ENCODE measurements at regions not wholly inside any gene's neighbourhood (a gene's known extent, or its start where the extent isn't known, plus 50 kb on each side); places are given as distances from the start of the nearest gene placed in this dataset.

DNA sequence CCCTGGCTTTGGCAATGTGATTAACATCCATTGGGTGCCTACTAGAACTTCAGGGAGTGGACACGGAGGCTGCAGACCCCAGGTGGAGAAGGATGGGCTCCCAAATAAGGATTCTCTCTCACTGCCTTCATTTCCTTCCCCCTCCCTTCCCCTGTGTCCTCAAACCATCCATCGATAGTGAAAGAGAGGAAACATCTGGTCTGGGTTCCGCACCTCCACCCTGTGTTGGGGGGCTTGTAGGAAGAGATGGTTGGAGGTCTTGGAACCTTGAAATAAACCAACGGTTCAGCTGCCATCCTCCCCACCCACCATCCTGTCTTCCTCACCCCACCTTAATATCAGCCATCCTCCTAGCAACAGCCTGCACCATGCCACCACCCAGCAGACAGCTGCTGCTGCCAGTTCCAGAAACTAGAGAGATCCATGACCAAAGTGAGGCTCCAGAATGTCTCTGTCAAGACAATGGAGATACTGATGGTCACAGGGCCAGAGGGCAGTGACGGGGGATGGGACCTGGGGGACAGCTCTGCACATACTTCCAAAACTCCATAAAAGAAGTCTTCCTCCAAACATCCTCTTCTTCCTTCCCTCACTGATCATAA, 153.1 kb upstream of the CCND2 start:
- intact Hi-C loops (cut with DNase I, micrococcal nuclease): no loop called here
- H3K27me3 Mint-ChIP-seq: no peaks in the 10 kb centered on the region
- H3K27ac ChIP-seq (ENCODE audit: low read depth in 1 of 2, low read length in 2 of 2): no peak overlapping the region
- H3K27ac Mint-ChIP-seq: no peak overlapping the region
- no peak overlapping the region for H3K4me3 Mint-ChIP-seq
- no peaks in the 10 kb centered on the region for H3K9me3 Mint-ChIP-seq
- CTCF ChIA-PET: no interaction called here
- POLR2A ChIA-PET: interaction anchor here (0.8 kb wide), 1 partner anchor 157 kb away, joined by 3 read pairs; no protein-coding TSS in a partner anchor
- H3K36me3 Mint-ChIP-seq (ENCODE audit: low read depth): no peaks in the 10 kb centered on the region
- ATAC-seq (ENCODE audit: poor library complexity): no peak
- no peaks in the 10 kb centered on the region for H3K36me3 ChIP-seq (ENCODE audit: insufficient read depth, low read length)
- TF ChIP-seq, protein P1, sequence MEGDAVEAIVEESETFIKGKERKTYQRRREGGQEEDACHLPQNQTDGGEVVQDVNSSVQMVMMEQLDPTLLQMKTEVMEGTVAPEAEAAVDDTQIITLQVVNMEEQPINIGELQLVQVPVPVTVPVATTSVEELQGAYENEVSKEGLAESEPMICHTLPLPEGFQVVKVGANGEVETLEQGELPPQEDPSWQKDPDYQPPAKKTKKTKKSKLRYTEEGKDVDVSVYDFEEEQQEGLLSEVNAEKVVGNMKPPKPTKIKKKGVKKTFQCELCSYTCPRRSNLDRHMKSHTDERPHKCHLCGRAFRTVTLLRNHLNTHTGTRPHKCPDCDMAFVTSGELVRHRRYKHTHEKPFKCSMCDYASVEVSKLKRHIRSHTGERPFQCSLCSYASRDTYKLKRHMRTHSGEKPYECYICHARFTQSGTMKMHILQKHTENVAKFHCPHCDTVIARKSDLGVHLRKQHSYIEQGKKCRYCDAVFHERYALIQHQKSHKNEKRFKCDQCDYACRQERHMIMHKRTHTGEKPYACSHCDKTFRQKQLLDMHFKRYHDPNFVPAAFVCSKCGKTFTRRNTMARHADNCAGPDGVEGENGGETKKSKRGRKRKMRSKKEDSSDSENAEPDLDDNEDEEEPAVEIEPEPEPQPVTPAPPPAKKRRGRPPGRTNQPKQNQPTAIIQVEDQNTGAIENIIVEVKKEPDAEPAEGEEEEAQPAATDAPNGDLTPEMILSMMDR (IDR thresholded peaks at IDR 0.05): no peak
- peaks cover 41% of the 10 kb centered on the region for H3K4me1 Mint-ChIP-seq (ENCODE audit: low read depth)
- H3K4me1 ChIP-seq (ENCODE audit: insufficient read depth, low read length): peaks cover 42% of the 10 kb centered on the region
- H3K27me3 ChIP-seq (ENCODE audit: control insufficient read depth in 1 of 2, insufficient read depth in 2 of 2, low read length in 2 of 2): no peaks in the 10 kb centered on the region
- no peak overlapping the region for H3K4me3 ChIP-seq (ENCODE audit: low read length)
- H3K9me3 ChIP-seq (ENCODE audit: control insufficient read depth in 1 of 2, insufficient read depth in 1 of 2, low read length in 2 of 2): no peaks in the 10 kb centered on the region
- no peak for DNase-seq

DNA sequence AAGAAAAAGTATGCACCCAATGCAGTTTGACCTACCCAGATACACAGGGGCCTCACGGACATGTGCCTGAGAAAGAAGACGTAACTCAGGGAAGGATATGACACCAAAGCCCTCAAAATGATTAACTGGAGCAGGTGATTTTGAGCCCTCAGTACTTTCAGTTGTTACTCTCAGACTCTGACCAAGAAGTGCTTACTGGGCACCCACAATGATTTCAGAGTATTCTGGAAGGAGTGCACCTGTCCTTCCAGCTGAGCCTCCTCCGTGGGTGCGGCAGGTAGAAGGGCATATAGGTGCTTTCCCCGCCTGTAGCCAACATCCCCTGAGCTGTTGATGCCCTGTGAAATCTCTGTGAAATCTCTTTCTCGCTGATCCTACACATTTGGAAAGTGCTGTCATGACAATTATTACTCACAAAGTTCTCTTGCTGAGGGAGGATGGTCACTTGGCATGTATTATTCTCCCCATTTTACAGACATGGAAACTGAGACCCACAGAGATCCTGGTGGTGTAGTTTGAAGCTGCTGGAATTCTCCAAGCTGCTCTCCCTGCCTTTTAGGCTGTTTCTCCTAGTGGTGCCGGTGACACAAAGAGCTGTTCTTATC, 154.3 kb upstream of the CCND2 start:
- no peaks in the 10 kb centered on the region for H3K9me3 Mint-ChIP-seq
- no peak overlapping the region for H3K27ac ChIP-seq (ENCODE audit: low read depth in 1 of 2, low read length in 2 of 2)
- H3K27me3 ChIP-seq (ENCODE audit: control insufficient read depth in 1 of 2, insufficient read depth in 2 of 2, low read length in 2 of 2): no peaks in the 10 kb centered on the region
- H3K4me1 Mint-ChIP-seq (ENCODE audit: low read depth): peaks cover 49% of the 10 kb centered on the region
- CTCF ChIA-PET: interaction anchor here (1.3 kb wide), 1 partner anchor 12 kb away, joined by 5 read pairs; no protein-coding TSS in a partner anchor
- intact Hi-C loops (cut with DNase I, micrococcal nuclease): loop anchor here in 1 of 2 experiments (10.0 kb wide), 1 partner anchor 124 kb away; no protein-coding TSS in a partner anchor
- peak overlapping the region; percentile 43 for H3K27ac Mint-ChIP-seq
- ATAC-seq (ENCODE audit: poor library complexity) (peak; percentile 45), DNase-seq (peak in 3 of 14 experiments; percentile 47 to 56 (median 52))
- H3K36me3 ChIP-seq (ENCODE audit: insufficient read depth, low read length): no peaks in the 10 kb centered on the region
- peak overlapping the region; percentile 18 for H3K4me3 Mint-ChIP-seq
- H3K9me3 ChIP-seq (ENCODE audit: control insufficient read depth in 1 of 2, insufficient read depth in 1 of 2, low read length in 2 of 2): no peaks in the 10 kb centered on the region
- H3K4me3 ChIP-seq (ENCODE audit: low read length): no peak overlapping the region
- TF ChIP-seq, protein P1 (IDR thresholded peaks at IDR 0.05): no peak
- POLR2A ChIA-PET: interaction anchor here (4.4 kb wide), 1 partner anchor 153 kb away, joined by 23 read pairs; the partner anchor contains the start of gene CCND2
- H3K4me1 ChIP-seq (ENCODE audit: insufficient read depth, low read length): peaks cover 48% of the 10 kb centered on the region
- H3K36me3 Mint-ChIP-seq (ENCODE audit: low read depth): no peaks in the 10 kb centered on the region
- H3K27me3 Mint-ChIP-seq: no peaks in the 10 kb centered on the region

DNA sequence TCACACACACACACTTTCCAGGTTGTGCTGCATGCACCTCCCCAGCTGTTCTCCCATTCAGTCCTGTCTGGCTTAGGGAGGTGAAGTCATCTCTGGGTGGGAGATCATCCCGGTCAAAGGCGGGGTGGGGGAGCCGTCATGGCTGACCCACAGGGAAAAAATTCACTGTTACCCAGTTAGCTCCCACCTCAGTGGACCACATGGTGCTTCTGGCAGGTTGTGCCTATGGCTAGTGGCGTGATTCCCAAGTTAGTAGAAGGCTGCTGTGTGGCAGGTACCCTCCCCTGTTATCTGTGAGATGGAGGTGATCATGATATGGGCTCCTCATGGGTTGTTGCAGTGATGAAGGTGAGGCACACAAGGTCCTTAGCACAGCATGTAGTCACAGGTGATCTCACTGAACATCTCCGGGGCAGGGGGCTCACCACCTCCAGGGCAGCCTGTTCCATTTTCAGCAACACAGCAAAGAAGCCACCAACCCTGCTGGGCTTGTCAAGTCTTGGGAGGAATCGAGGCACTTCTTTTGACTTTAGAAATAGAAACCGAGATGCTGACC, 154.9 kb upstream of the CCND2 start:
- Histone ChIP-seq H3K9me3 (ENCODE audit: control insufficient read depth in 1 of 2, insufficient read depth in 1 of 2, low read length in 2 of 2) (no peaks in the 10 kb centered on the region), H3K4me3 (ENCODE audit: low read length) (no peak overlapping the region), H3K4me1 (ENCODE audit: insufficient read depth, low read length) (peaks cover 48% of the 10 kb centered on the region), H3K36me3 (ENCODE audit: insufficient read depth, low read length) (no peaks in the 10 kb centered on the region), H3K27ac (ENCODE audit: low read depth in 1 of 2, low read length in 2 of 2) (no peak overlapping the region), H3K27me3 (ENCODE audit: control insufficient read depth in 1 of 2, insufficient read depth in 2 of 2, low read length in 2 of 2) (no peaks in the 10 kb centered on the region)
- ATAC-seq (ENCODE audit: poor library complexity) (peak; percentile 35), DNase-seq (no peak)
- CTCF ChIA-PET: interaction anchor here (0.8 to 1.9 kb wide), 5 partner anchors 11 to 158 kb away, joined by 4 to 7 read pairs (median 5); no protein-coding TSS in a partner anchor
- H3K4me1 Mint-ChIP-seq (ENCODE audit: low read depth): peaks cover 49% of the 10 kb centered on the region
- H3K36me3 Mint-ChIP-seq (ENCODE audit: low read depth): no peaks in the 10 kb centered on the region
- H3K27me3 Mint-ChIP-seq: no peaks in the 10 kb centered on the region
- no peaks in the 10 kb centered on the region for H3K9me3 Mint-ChIP-seq
- intact Hi-C loops (cut with DNase I, micrococcal nuclease): loop anchor here in 1 of 2 experiments (10.0 kb wide), 1 partner anchor 124 kb away; no protein-coding TSS in a partner anchor
- POLR2A ChIA-PET: interaction anchor here (0.6 to 4.4 kb wide), 6 partner anchors 11 to 355 kb away, joined by 3 to 23 read pairs (median 4); partner anchors contain the start of gene CCND2
- peak overlapping the region; percentile 70 for H3K4me3 Mint-ChIP-seq
- H3K27ac Mint-ChIP-seq: peak overlapping the region; percentile 43
- TF ChIP-seq, protein P1 (IDR thresholded peaks at IDR 0.05): no peak
